H9 (cell line): ENCODE measurements at regions not wholly inside any gene's neighbourhood (a gene's known extent, or its start where the extent isn't known, plus 50 kb on each side); places are given as distances from the start of the nearest gene placed in this dataset.

ENCODE experiments used
- DNase-seq: peaks from one replicate; pipeline ENCODE4 v3.0.0-alpha.2; 2017
- H2AFZ ChIP-seq: one replicate; pipeline ENCODE4 v1.6.1; 2013; ENCODE audit warnings: mild to moderate bottlenecking, low read length, control low read depth, moderate library complexity
- H2AK5ac ChIP-seq: 2 replicates; pipeline ENCODE4 v1.6.1; 2013; ENCODE audit warnings: low read length, control low read depth, mixed read lengths; ENCODE audit not compliant: insufficient read length
- H2BK120ac ChIP-seq: one replicate; pipeline ENCODE4 v1.6.1; 2013; ENCODE audit warnings: low read depth, mild to moderate bottlenecking, low read length, control low read depth, inconsistent platforms; ENCODE audit not compliant: poor library complexity, severe bottlenecking
- H2BK12ac ChIP-seq: 2 replicates; pipeline ENCODE4 v1.6.1; 2013; ENCODE audit warnings: low read length, control low read depth, mixed read lengths, low read depth; ENCODE audit not compliant: insufficient read length
- H2BK15ac ChIP-seq: 2 replicates; pipeline ENCODE4 v1.6.1; 2013; ENCODE audit warnings: low read depth, low read length, control low read depth
- H2BK20ac ChIP-seq: one replicate; pipeline ENCODE4 v1.6.1; 2013; ENCODE audit warnings: low read depth, mild to moderate bottlenecking, low read length, control low read depth, inconsistent platforms; ENCODE audit not compliant: poor library complexity, severe bottlenecking
- H2BK5ac ChIP-seq: 2 replicates; pipeline ENCODE4 v1.6.1; 2013; ENCODE audit warnings: low read length, control low read depth, mixed read lengths; ENCODE audit not compliant: insufficient read length
- H3K14ac ChIP-seq: 2 replicates; pipeline ENCODE4 v1.6.1; 2013; ENCODE audit warnings: low read length, control low read depth; ENCODE audit not compliant: insufficient read depth
- H3K18ac ChIP-seq: 2 replicates; pipeline ENCODE4 v1.6.1; 2013; ENCODE audit warnings: low read depth, mild to moderate bottlenecking, mixed read lengths, low read length, control low read depth; ENCODE audit not compliant: insufficient read length
- H3K23ac ChIP-seq: 2 replicates; pipeline ENCODE4 v1.6.1; 2013; ENCODE audit warnings: low read length, control low read depth, mixed read lengths, low read depth; ENCODE audit not compliant: insufficient read length
- H3K23me2 ChIP-seq: 2 replicates; pipeline ENCODE4 v1.6.1; 2013; ENCODE audit warnings: low read depth, mild to moderate bottlenecking, mixed read lengths, low read length, control low read depth; ENCODE audit not compliant: insufficient read length, poor library complexity, severe bottlenecking
- H3K27ac ChIP-seq: 2 replicates; pipeline ENCODE4 v1.5.1; 2013; ENCODE audit warnings: low read length, control low read depth, mixed read lengths, low read depth; ENCODE audit not compliant: insufficient read length
- H3K27me3 ChIP-seq: 2 replicates; pipeline ENCODE4 v1.6.1; 2013; ENCODE audit warnings: low read length, control low read depth, inconsistent platforms; ENCODE audit not compliant: insufficient read depth
- H3K4ac ChIP-seq: 2 replicates; pipeline ENCODE4 v1.6.1; 2013; ENCODE audit warnings: low read depth, mild to moderate bottlenecking, control low read depth, inconsistent platforms, low read length, moderate library complexity
- H3K4me1 ChIP-seq: 2 replicates; pipeline ENCODE4 v1.6.1; 2013; ENCODE audit warnings: low read length, control low read depth, inconsistent platforms; ENCODE audit not compliant: insufficient read depth
- H3K4me2 ChIP-seq: 2 replicates; pipeline ENCODE4 v1.6.1; 2013; ENCODE audit warnings: low read length, control low read depth, mixed read lengths; ENCODE audit not compliant: insufficient read length, insufficient read depth
- H3K56ac ChIP-seq: 2 replicates; pipeline ENCODE4 v1.6.1; 2013; ENCODE audit warnings: low read depth, mild to moderate bottlenecking, mixed read lengths, low read length, control low read depth; ENCODE audit not compliant: insufficient read length
- H3K79me1 ChIP-seq: 2 replicates; pipeline ENCODE4 v1.6.1; 2013; ENCODE audit warnings: low read depth, mild to moderate bottlenecking, moderate library complexity, low read length, control low read depth, inconsistent platforms; ENCODE audit not compliant: insufficient read depth, poor library complexity, severe bottlenecking
- H3K79me2 ChIP-seq: 2 replicates; pipeline ENCODE4 v1.6.1; 2013; ENCODE audit warnings: low read length, control low read depth, inconsistent platforms; ENCODE audit not compliant: insufficient read depth
- H3K9ac ChIP-seq: 2 replicates; pipeline ENCODE4 v1.6.1; 2013; ENCODE audit warnings: low read length, control low read depth, mixed read lengths; ENCODE audit not compliant: insufficient read length; ENCODE audit errors: extremely low read depth
- H3K9me3 ChIP-seq: one replicate; pipeline ENCODE4 v1.6.1; 2013; ENCODE audit warnings: low read depth, low read length, inconsistent platforms; ENCODE audit not compliant: control insufficient read depth
- H3T11ph ChIP-seq: one replicate; pipeline ENCODE4 v1.6.1; 2013; ENCODE audit warnings: mild to moderate bottlenecking, low read length, control low read depth, inconsistent platforms
- H4K20me1 ChIP-seq: one replicate; pipeline ENCODE4 v1.6.1; 2013; ENCODE audit not compliant: control insufficient read depth, insufficient read length, insufficient read depth
- H4K5ac ChIP-seq: 2 replicates; pipeline ENCODE4 v1.6.1; 2013; ENCODE audit warnings: low read depth, mild to moderate bottlenecking, mixed read lengths, low read length, control low read depth; ENCODE audit not compliant: insufficient read length
- H4K8ac ChIP-seq: replicated peaks from 2 replicates; pipeline ENCODE4 v1.6.1; 2013; ENCODE audit warnings: low read length, control low read depth, mixed read lengths, low read depth; ENCODE audit not compliant: insufficient read length
- H4K91ac ChIP-seq: 2 replicates; pipeline ENCODE4 v1.6.1; 2013; ENCODE audit warnings: low read depth, mild to moderate bottlenecking, moderate library complexity, mixed read lengths, low read length, control low read depth; ENCODE audit not compliant: insufficient read length
- H3K27ac Mint-ChIP-seq, 3 experiments: 2 replicates in 2 of 3; 3 replicates in 1 of 3; pipeline ENCODE4 v1.8.0; 2020 to 2021; ENCODE audit warnings: mixed read lengths in 3 of 3, mild to moderate bottlenecking in 1 of 3, moderate library complexity in 1 of 3
- H3K27me3 Mint-ChIP-seq: 2 replicates; pipeline ENCODE4 v1.8.0; 2021; ENCODE audit warnings: low read depth, mild to moderate bottlenecking, moderate library complexity, mixed read lengths
- H3K36me3 Mint-ChIP-seq, 3 experiments: 2 replicates in 2 of 3; 3 replicates in 1 of 3; pipeline ENCODE4 v1.8.0; 2020 to 2021; ENCODE audit warnings: low read depth in 3 of 3, mixed read lengths in 3 of 3; ENCODE audit not compliant: insufficient read depth in 1 of 3
- H3K4me1 Mint-ChIP-seq, 2 experiments: 2 replicates each; pipeline ENCODE4 v1.8.0; 2020; ENCODE audit warnings: mixed read lengths in 2 of 2
- H3K4me3 Mint-ChIP-seq, 2 experiments: 2 replicates in 1 of 2; 3 replicates in 1 of 2; pipeline ENCODE4 v1.8.0; 2020 to 2021; ENCODE audit warnings: mild to moderate bottlenecking in 2 of 2, mixed read lengths in 2 of 2, moderate library complexity in 1 of 2
- H3K9me3 Mint-ChIP-seq, 2 experiments: 2 replicates in 1 of 2; 3 replicates in 1 of 2; pipeline ENCODE4 v1.8.0; 2020; ENCODE audit warnings: mild to moderate bottlenecking in 2 of 2, mixed read lengths in 2 of 2, moderate library complexity in 1 of 2
- CTCF ChIP-seq: fragments of 200-600 bp; sonication (generic); conservative IDR thresholded peaks from 3 replicates; pipeline ENCODE4 v1.8.0; 2021; ENCODE audit warnings: antibody characterized with exemption, mild to moderate bottlenecking
- WGBS: extraction: QIAGEN DNeasy Blood & Tissue Kit; methylation state at CpG from one replicate; pipeline ENCODE4 v1.1.7; 2013; ENCODE audit warnings: missing lambda C conversion rate, low lambda C conversion rate, mixed read lengths; ENCODE audit not compliant: insufficient read length; ENCODE audit errors: extremely low coverage; 5-methylcytosine and 5-hydroxymethylcytosine counted together

- Histone ChIP-seq H2BK12ac (no peak overlapping the region), H3K23me2 (no peaks in the 10 kb centered on the region), H3K14ac (no peak overlapping the region), H3K79me1 (no peaks in the 10 kb centered on the region), H2AK5ac (no peak overlapping the region), H3K9ac (no peak overlapping the region), H3K18ac (no peak overlapping the region), H3K4me1 (no peaks in the 10 kb centered on the region), H2AFZ (no peak overlapping the region), H2BK120ac (no peak overlapping the region), H2BK15ac (no peak overlapping the region), H4K20me1 (no peaks in the 10 kb centered on the region), H3T11ph (no peak overlapping the region), H2BK20ac (no peak overlapping the region), H2BK5ac (no peak overlapping the region), H3K9me3 (no peaks in the 10 kb centered on the region), H4K5ac (no peak overlapping the region), H3K4ac (no peak overlapping the region), H3K56ac (no peak overlapping the region), H3K27ac (no peak overlapping the region), H3K23ac (no peak overlapping the region), H3K4me2 (no peak overlapping the region), H3K27me3 (no peaks in the 10 kb centered on the region), H4K8ac (no peak overlapping the region), H3K79me2 (no peaks in the 10 kb centered on the region), H4K91ac (no peak overlapping the region)
- Mint-ChIP-seq H3K27ac (no peak overlapping the region), H3K9me3 (peaks cover 4 to 6% of the 10 kb centered on the region in 2 experiments; a peak in 4 of 5 replicates), H3K4me1 (no peaks in the 10 kb centered on the region), H3K36me3 (peaks cover 0 to 6% (median 0%) of the 10 kb centered on the region in 3 experiments; a peak in 2 of 7 replicates), H3K27me3 (no peaks in the 10 kb centered on the region), H3K4me3 (no peak overlapping the region)
- WGBS = no CpG with 5 or more reads among the region's 1 CpG
- no peak for DNase-seq
- no peak for TF ChIP-seq CTCF
Observed at GRCh38 chr10:105827133-105827532, 1186.0 kb downstream of the SORCS3 start.
